Retinal pigment epithelial cell (primary cell): ENCODE measurements at regions not wholly inside any gene's neighbourhood (a gene's known extent, or its start where the extent isn't known, plus 50 kb on each side); places are given as distances from the start of the nearest gene placed in this dataset.

ENCODE experiments used
- DNase-seq: peaks from one replicate; pipeline ENCODE4 v3.0.0-alpha.2; 2010; ENCODE audit warnings: low read depth
- H3K4me3 ChIP-seq: 2 replicates; pipeline ENCODE4 v1.5.1; 2011; ENCODE audit warnings: mild to moderate bottlenecking, low read length, control low read depth, moderate library complexity
- CTCF ChIP-seq: conservative IDR thresholded peaks from 2 replicates; pipeline ENCODE4 v1.5.1; 2011; ENCODE audit warnings: low read depth, low read length, control low read depth, inconsistent platforms

DNA sequence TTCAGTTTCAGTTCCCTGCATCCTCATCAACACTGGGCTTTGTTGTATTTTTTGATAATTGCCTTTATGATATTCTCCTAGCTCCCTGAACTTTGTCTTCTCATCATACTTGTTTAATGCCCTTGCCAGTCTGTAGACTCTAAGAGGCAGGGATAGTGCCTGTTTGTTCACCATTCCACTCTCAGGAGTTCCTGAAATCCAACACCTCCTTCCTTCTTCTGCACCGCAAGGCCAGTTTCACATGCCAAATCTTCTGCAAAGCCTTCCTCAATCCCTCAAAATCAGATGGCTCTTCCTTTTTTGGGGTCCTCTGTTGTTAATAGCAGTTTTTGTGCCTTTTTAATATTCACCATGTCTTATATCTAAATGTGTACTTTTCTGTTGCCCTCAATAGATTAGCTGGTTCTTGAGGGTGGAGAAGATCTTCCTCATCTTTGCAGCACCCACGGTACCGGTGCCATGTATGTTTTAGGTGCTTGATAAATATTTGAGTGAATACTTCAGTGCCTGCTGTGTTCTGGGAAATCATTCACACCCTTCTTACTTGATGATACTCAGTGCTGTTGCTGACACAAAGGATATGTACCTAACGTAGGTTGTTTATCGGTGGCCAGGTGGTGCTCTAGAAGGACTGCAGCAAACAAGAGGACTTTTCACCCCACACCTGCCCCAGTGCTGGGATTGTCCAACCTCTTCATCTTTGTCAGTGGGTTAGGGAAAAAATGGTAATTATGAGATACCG lies 85.3 kb upstream of the LIMCH1 start:
- no peak overlapping the region for H3K4me3 ChIP-seq

DNA sequence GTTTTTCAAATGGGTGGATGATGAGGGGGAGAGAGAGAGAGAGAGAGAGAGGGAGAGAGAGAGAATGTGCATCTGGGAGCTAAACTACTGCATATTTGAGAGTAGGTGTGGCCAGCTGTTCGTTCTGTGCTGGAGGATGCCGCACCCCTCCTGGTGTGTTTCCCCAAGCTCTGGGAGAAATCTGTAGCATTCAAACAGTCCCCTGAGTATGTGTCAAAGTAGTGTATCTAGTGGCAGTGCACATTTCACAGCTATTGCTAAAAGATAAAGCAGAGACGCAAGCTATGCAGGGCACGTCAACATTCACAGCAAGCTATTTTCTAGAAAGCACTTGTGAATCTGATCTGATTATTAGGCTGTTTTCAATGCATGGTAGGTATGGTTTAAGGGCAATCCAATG lies 83.5 kb upstream of the LIMCH1 start:
- DNase-seq = no peak
- no peak for TF ChIP-seq CTCF
- H3K4me3 ChIP-seq = no peak overlapping the region

More for the DNA sequence above, 85.3 kb upstream of the LIMCH1 start:
- TF ChIP-seq CTCF = no peak
- no peak for DNase-seq

- TF ChIP-seq CTCF = no peak
- DNase-seq = no peak
Observed at GRCh38 chr4:41455206-41455605, 82.8 kb upstream of the LIMCH1 start.

DNA sequence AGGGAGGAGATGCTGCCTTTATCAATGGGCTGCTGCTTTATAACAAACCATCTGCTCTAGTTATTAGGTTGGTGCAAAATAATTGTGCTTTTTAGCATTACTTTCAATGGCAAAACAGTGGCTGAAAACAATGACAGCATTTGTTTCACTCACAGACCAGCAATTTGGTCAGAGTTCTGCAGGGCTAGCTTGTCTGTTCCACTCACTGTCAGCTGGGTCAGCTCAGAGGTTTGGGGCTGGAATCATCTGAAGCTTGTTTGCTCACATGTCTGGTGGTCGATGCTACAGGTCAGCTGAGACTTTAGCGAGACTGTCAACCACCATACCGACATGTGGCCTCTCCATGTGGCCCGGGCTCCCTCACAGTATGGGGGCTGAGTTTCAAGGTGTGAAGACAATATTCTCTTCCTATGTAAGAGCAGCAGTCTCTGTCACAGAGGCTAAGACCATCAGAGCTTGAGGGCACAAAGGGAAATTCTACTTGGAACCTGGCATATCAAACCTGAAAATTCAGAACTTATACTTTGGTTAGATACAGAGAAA lies 81.3 kb upstream of the LIMCH1 start:
- no peak for TF ChIP-seq CTCF
- no peak for DNase-seq

More at GRCh38 chr4:41455206-41455605, 82.8 kb upstream of the LIMCH1 start:
- no peak overlapping the region for H3K4me3 ChIP-seq

DNA sequence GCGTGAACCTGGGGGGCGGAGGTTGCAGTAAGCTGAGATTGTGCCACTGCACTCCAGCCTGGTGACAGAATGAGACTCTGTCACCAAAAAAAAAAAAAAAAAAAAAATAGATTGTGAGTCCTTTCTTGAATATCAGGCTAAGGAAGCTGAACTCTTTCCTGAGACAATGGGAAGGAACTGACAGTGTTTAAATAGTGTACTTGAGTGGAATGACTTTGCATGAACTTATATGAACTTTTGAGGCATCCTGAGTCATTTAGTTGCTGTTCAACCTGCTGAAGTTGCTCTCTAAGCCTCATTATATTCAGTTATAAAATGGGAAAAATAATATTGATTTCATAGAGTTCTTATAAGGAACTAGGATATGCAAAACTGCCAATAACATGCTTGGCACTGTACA lies 79.3 kb upstream of the LIMCH1 start:
- no peak for DNase-seq
- no peak overlapping the region for H3K4me3 ChIP-seq
- TF ChIP-seq CTCF = no peak

More for the DNA sequence above, 81.3 kb upstream of the LIMCH1 start:
- H3K4me3 ChIP-seq = no peak overlapping the region

- H3K4me3 ChIP-seq = no peak overlapping the region
- no peak for DNase-seq
- TF ChIP-seq CTCF = no peak
Observed at GRCh38 chr4:41460641-41461040, 77.3 kb upstream of the LIMCH1 start.

- H3K4me3 ChIP-seq = no peak overlapping the region
- no peak for TF ChIP-seq CTCF
- no peak for DNase-seq
Observed at GRCh38 chr4:41461780-41462307, 76.1 kb upstream of the LIMCH1 start.
